SH-SY5Y (cell line): ENCODE measurements at regions not wholly inside any gene's neighbourhood (a gene's known extent, or its start where the extent isn't known, plus 50 kb on each side); places are given as distances from the start of the nearest gene placed in this dataset.

Experiments
- GATA2 ChIP-seq: IDR thresholded peaks from 2 replicates; pipeline ENCODE4 v1.6.1; 2011; ENCODE audit warnings: mild to moderate bottlenecking, low read depth, low read length
- GATA3 ChIP-seq: IDR thresholded peaks from 2 replicates; pipeline ENCODE4 v1.6.1; 2011; ENCODE audit warnings: low read depth, mild to moderate bottlenecking, low read length, moderate library complexity

DNA sequence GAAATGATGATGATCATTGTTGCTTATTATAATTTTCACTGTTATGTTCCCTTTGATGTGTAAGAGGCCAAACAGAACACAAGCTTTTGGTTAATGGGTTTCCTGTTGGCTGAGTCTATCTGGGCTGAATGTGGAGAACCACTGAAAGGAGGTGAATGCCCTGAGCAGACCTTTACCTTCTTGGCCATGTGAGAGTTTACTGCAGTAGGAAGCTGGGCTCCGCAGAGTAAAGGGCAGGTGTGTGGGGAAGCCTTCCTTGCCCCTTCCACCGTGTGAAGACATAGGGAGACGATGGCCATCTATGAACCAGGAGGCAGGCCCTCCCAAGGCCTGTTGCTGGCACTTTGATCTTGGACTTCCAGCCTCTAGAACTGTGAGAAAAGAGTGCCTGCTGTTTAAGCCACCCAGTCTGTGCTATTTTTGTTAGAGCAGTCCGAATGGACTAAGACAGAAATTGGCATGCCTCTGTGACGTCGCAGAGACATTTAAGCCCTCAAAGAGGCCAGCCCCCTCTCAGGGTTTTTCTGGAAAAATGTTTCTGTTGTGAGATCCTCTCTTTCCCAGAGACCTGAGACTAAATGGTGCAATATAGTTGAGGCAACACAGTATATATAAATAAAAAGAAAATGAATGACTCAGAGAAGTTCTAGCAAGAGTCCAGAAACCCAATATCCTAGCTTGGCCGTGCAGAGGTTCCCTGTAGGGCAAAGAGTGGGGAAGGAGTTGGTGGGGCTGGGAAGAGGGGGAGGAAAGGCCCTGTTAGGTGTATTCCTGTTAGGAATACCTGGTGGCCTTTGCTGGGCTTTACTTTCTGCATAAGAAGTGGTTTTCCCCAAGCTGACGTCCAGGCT lies 121.9 kb upstream of the LGALSL start:
- TF ChIP-seq GATA2 (no peak), GATA3 (no peak)
